Progenitor cell of endocrine pancreas (in vitro differentiated cells): ENCODE measurements at regions not wholly inside any gene's neighbourhood (a gene's known extent, or its start where the extent isn't known, plus 50 kb on each side); places are given as distances from the start of the nearest gene placed in this dataset.

ENCODE experiments used
- DNase-seq: peaks from one replicate; pipeline ENCODE4 v3.0.0; 2021; ENCODE audit warnings: low spot score; ENCODE audit not compliant: unreplicated experiment
- H3K27ac Mint-ChIP-seq: 2 replicates; pipeline ENCODE4 v1.8.0; 2021; ENCODE audit warnings: mild to moderate bottlenecking, moderate library complexity, mixed read lengths
- H3K27me3 Mint-ChIP-seq: 2 replicates; pipeline ENCODE4 v1.8.0; 2021; ENCODE audit warnings: mixed read lengths
- H3K36me3 Mint-ChIP-seq: 2 replicates; pipeline ENCODE4 v1.8.0; 2022; ENCODE audit warnings: mixed read lengths; ENCODE audit not compliant: insufficient read depth
- H3K4me1 Mint-ChIP-seq: 2 replicates; pipeline ENCODE4 v1.8.0; 2021; ENCODE audit warnings: low read depth, mixed read lengths
- H3K4me3 Mint-ChIP-seq: 2 replicates; pipeline ENCODE4 v1.8.0; 2021; ENCODE audit warnings: low read depth, mild to moderate bottlenecking, moderate library complexity, mixed read lengths
- H3K9me3 Mint-ChIP-seq: 2 replicates; pipeline ENCODE4 v1.8.0; 2021; ENCODE audit warnings: low read depth, mixed read lengths
- CTCF ChIP-seq: fragments of 200-600 bp; sonication (generic); IDR thresholded peaks from one replicate; pipeline ENCODE4 v1.5.0; 2021; ENCODE audit warnings: antibody characterized with exemption, mild to moderate bottlenecking; ENCODE audit not compliant: unreplicated experiment

DNA sequence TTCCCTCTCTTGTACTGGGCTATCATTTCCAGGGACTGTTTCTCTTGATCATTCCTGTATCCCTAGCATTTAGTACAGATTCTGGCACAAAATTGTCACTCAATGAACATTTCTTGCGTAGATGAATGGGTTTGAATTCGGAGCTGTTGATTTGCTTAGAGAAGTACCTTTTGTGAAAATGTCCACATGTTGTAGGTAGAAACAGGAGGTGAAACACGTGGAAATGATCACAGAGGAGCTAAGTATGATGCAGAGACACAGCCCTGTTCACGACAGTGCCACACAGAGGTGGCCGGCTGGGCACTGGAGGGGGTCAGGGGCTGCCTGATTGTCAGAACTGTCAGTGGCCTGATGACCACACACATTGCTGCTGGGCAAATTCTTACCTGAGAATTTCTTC lies 196.1 kb upstream of the PRKCQ start:
- H3K4me1 Mint-ChIP-seq = peaks cover 2% of the 10 kb centered on the region
- H3K36me3 Mint-ChIP-seq = no peaks in the 10 kb centered on the region
- no peak for DNase-seq
- H3K9me3 Mint-ChIP-seq = peaks cover 3% of the 10 kb centered on the region
- H3K4me3 Mint-ChIP-seq = no peak overlapping the region
- H3K27ac Mint-ChIP-seq = no peak overlapping the region
- no peak for TF ChIP-seq CTCF
- peaks cover 38% of the 10 kb centered on the region for H3K27me3 Mint-ChIP-seq

DNA sequence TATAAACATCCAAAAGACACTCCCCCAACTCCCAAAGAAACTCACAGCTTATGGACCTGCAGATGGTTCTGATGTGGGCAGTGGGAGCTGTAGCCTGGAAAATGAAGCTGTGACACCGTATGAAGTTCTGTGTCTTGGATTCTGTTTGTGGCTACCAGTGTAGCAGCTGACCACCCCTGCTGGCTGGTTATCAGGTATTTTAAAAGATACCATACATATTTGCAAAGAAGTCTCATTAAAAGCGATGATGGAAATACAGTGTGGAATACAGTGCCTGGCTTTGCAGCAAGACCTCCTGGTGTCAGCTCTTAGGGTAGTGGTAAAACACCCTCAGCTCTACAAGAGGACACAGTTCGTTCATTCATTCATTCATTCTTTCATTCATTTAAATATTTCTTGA lies 194.3 kb upstream of the PRKCQ start:
- DNase-seq = no peak
- Mint-ChIP-seq H3K27me3 (peaks cover 33% of the 10 kb centered on the region), H3K4me1 (no peaks in the 10 kb centered on the region), H3K9me3 (peaks cover 3% of the 10 kb centered on the region), H3K4me3 (no peak overlapping the region), H3K36me3 (no peaks in the 10 kb centered on the region), H3K27ac (no peak overlapping the region)
- TF ChIP-seq CTCF = no peak

DNA sequence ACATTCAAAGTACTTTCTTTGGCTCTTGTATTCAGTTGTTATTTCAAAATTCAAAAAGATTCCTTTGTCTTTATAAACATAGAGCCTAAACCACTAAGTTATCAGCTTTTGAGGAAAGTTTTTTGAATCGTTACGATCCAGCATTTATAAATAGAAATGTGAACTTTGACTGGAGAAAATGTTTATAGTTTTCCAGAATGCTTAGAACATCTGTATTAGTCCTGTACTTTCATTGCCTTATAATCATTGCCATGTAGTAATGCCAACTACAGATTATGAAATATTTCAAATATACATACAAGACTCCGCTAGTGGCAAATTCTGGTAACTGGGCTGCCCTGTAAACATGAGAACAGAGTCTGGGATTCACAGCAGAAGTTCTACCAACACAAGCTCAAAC lies 191.3 kb upstream of the PRKCQ start:
- no peaks in the 10 kb centered on the region for H3K4me1 Mint-ChIP-seq
- no peak for DNase-seq

DNA sequence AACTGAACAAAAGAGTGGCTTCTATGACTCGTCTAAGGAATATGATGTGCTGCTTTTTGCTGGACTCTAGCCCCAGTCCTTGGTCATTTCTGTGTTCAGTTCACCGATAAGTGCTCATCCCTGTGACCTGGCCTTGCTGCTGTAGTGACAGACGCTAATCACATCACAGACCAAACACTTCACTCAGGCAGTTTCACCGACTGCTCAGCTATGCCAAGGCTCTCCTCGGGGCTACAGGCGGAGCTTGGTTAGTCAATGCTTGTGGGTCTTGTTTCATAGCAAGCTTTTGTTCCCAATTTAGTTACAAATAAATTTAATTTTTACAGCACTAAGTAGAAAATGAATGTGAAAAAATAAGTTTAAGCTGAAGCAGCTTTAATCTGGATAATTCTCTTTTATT lies 190.8 kb upstream of the PRKCQ start:
- H3K4me3 Mint-ChIP-seq = no peak overlapping the region
- DNase-seq = no peak
- H3K9me3 Mint-ChIP-seq = no peaks in the 10 kb centered on the region
- no peaks in the 10 kb centered on the region for H3K4me1 Mint-ChIP-seq
- no peak overlapping the region for H3K27ac Mint-ChIP-seq
- TF ChIP-seq CTCF = no peak
- peaks cover 28% of the 10 kb centered on the region for H3K27me3 Mint-ChIP-seq
- no peaks in the 10 kb centered on the region for H3K36me3 Mint-ChIP-seq

More for the DNA sequence above, 191.3 kb upstream of the PRKCQ start:
- Mint-ChIP-seq H3K27me3 (peaks cover 28% of the 10 kb centered on the region), H3K9me3 (no peaks in the 10 kb centered on the region), H3K4me3 (no peak overlapping the region), H3K36me3 (no peaks in the 10 kb centered on the region), H3K27ac (no peak overlapping the region)
- no peak for TF ChIP-seq CTCF

DNA sequence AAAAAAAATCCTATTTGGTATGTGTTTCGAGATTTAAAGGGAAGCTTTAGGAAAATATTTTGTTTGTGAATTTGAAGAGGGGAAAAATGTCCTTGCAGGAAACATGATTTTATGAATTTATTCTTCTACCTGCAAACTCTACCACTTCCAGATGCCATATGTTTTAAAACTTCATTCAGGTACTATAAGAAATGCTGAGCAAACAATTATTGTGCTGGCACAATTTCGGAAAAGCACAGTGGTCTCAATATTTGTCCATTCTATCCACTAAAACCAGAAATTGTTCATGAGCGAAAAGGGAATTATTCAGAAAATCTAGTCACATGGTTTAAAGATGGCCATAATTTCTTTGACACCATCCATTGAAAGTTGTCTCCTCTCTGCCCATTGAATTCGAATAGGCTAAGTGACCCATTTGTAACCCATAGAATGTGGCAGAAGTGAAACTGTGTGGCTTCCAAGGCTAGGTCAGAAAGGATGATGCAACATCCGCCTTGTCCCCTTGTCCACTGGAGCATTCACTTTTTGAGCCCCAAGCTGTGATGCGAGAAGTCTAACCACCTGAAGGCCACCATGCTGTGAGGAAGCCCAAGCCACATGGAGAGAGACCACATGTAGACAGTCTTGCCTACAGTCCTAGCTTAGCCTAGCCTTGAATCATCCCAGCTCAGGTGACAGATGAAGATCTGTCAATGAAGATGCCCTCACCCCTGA lies 189.8 kb upstream of the PRKCQ start:
- Mint-ChIP-seq H3K27me3 (peaks cover 22% of the 10 kb centered on the region), H3K4me3 (no peak overlapping the region), H3K4me1 (no peaks in the 10 kb centered on the region), H3K36me3 (no peaks in the 10 kb centered on the region), H3K27ac (no peak overlapping the region), H3K9me3 (no peaks in the 10 kb centered on the region)
- DNase-seq = no peak
- TF ChIP-seq CTCF = no peak
